ENCODE measurements at regions not wholly inside any gene's neighbourhood (a gene's known extent, or its start where the extent isn't known, plus 50 kb on each side); places are given as distances from the start of the nearest gene placed in this dataset.
"Not testable (repeated sequence)": the region's sequence is repeated elsewhere in the genome, so short reads cannot be mapped to it uniquely, and the experiment has no call there.

DNA sequence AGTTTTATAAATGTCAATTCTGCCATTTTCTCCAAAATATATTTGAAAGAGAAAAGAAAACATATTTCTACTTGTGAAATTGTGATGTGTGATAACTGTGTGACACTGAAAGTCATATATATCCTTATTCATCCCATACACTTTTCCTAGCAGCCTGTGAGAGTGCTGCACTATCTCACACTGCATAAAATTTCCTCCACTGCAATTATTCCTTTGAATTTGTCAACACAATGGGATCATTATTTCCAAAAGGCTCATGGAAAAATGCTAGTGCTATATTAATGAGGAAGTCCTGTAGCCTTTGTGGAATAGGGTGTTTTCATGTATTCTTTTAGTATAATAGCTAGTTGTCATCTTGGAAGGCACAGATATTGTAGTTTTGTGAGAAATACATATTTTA is 504.1 kb downstream of the RPL10L start:
- DNase-seq (ENCODE audit: low spot score) = no peak

DNA sequence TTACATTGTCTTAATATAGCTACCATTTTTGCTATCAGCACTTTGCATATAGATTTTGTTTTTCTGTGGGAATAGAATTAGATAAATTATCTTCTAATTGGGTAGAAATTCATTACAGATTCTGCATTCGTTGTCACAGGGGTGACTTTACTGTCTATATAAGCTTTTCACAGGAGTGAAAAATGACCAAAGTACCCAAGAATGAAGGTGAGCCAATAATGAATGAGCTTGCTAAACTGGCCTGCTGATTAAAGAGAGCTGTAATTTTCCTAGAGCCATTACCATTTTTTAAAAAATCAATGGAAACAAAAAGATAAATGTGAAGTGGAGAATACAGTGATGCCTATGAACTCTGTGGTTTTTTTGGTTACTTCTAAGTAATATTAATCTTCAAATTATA is 504.6 kb downstream of the RPL10L start:
- no peak for DNase-seq (ENCODE audit: low spot score)

DNA sequence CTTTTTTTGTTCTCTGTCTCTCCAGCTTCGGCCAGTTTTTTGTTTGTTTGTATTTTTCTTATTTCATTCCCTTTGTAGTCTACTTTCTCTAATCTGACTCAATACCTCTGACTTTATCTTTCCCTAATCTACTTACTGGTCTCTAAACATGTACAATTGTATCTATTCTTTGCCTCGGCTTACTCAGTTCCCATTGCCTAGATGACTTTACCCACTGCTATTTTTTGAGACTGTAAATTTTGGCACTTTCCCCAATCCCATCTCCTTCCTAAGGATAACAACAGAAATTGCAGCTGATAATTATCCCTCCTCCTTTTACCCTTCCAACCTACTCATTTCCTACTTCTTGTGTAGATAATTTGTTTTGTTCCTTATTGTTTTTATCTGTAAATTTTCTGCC is 511.1 kb downstream of the RPL10L start:
- DNase-seq (ENCODE audit: low spot score) = no peak

DNA sequence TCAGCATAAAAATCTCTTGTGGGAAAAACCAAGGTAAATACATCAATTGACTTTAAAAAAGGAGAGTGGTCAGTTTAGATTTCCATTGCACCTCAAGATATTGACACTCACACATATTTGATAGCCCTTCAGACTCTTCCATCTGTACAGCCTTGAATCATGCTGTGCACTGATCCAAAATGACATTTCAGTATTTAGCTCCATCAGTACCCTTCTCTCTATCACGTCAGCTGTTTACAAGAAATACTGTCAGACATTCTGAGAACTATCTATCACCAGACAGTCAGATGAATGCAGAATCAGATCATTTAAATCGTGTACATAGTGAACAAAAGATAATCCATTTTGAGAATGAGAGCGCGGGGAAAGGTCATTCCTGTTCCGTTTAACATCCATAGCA is 511.9 kb downstream of the RPL10L start:
- DNase-seq (ENCODE audit: low spot score) = no peak

- no peak for DNase-seq (ENCODE audit: low spot score)
These were observed 513.8 kb downstream of the RPL10L start for GRCh38 chr14:46137786-46138185.

DNA sequence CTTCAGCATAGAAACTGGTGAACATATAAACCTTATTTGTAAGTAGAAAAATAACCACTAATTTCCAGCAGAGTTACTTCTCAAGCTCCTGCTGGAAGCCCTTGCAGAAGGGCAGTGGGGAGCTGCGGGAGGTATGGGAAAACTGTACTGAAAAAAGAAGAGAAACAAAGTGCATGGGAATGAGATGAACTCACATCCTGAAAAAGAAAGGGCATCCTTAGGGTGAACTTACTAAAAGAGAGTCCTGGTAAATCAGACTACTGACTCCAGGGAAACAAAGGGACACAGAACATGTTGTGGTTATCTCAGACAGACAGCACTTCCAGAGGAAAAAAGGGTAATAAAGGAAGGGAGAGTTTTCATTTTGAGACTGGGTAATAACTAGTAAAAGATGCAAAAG is 515.1 kb downstream of the RPL10L start:
- no peak for DNase-seq (ENCODE audit: low spot score)

DNA sequence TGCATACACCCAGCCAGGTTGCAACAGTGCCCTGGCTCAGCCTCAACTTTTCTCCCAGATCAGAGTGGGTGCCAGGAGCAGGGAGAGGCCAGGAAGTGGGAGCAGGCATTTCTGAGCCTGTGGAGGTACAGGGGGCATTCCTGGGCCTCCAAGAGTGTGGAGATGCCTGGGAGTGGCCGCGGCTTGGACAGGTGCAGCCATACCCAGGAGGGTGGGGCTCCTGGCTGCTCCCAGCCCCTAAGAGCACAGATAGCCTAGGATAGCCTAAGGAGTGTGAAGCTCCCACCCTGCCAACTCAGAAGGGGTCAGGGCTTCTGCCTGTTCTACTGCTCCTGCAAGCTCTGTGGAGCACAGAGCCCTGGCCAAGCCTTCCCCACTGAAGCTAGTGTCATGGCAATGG is 543.4 kb downstream of the RPL10L start:
- no peak for DNase-seq (ENCODE audit: low spot score)

GRCh38 chr14:46100901-46101300 is 550.7 kb downstream of the RPL10L start:
- DNase-seq (ENCODE audit: low spot score) = not testable (repeated sequence)

DNA sequence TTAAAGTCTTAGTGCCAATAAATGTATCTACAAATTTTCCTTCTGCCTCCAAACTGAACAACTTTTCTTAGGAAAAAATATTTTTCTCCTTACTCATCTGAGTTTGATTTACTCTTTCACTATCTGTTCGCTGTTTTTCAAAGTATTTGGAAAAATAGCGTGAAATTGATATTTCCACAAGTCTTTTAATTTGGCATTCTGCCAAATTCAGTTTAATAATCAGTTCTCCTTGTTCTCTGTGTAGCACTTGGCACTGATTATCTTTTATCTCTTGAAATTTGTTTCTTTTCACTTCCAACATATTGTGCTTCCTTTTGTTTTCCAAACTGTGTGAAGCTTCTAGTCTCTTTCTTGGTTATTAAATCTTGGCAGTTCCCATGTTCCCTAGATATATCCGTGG is 559.8 kb downstream of the RPL10L start:
- no peak for DNase-seq (ENCODE audit: low spot score)

DNA sequence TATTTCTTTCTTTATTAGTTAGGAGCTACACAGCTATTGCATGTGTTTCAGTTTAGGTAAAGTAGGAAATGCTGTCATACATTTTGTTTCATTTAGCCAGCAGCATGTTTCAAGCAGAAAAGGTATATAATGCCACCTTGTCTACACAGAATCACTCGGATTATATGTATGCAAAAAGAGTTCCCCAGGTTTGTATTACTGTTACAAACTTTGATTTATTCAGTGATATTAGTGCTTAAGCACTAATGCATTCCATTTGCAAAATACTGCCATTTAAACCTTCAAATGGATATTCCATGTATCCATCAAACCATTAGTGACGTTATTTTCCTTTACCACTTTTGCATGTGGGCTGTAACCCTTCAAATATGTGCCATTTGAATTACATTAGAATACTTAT is 564.0 kb downstream of the RPL10L start:
- no peak for DNase-seq (ENCODE audit: low spot score)

GRCh38 chr14:46074061-46074460 is 577.5 kb downstream of the RPL10L start:
- no peak for DNase-seq (ENCODE audit: low spot score)

- DNase-seq (ENCODE audit: low spot score) = no peak
These were observed 587.7 kb downstream of the RPL10L start for GRCh38 chr14:46063872-46064271.

GRCh38 chr14:46058964-46059563 is 592.5 kb downstream of the RPL10L start:
- no peak for DNase-seq (ENCODE audit: low spot score)

- no peak for DNase-seq (ENCODE audit: low spot score)
These were observed 593.8 kb downstream of the RPL10L start for GRCh38 chr14:46057799-46058198.

- DNase-seq (ENCODE audit: low spot score) = no peak
These were observed 597.1 kb downstream of the RPL10L start for GRCh38 chr14:46054526-46054925.

GRCh38 chr14:46053221-46053620 is 598.4 kb downstream of the RPL10L start:
- DNase-seq (ENCODE audit: low spot score) = no peak

GRCh38 chr14:46051796-46052195 is 599.8 kb downstream of the RPL10L start:
- DNase-seq (ENCODE audit: low spot score) = no peak

DNA sequence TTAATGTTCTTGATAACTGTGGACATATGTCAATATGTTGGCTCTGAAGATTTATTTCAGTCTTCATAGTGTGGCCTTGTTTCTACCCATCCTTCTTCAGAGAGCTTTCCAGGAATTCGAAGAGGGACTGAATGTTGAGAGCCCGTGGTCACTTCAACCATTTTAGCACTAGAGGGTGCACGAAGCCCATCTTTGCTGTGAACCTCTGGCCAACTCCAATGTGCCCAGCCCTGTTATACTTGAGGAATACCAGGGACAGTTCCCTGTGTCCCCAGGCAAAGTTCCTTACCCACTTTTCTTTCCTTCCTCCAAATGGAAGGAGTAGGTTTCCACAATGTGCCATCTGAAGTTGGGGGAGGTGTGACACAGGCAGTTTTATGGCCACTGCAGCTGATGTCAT is 603.5 kb downstream of the RPL10L start:
- no peak for DNase-seq (ENCODE audit: low spot score)

- DNase-seq (ENCODE audit: low spot score) = no peak
These were observed 615.5 kb downstream of the RPL10L start for GRCh38 chr14:46036099-46036498.

GRCh38 chr14:46034305-46034704 is 617.3 kb downstream of the RPL10L start:
- DNase-seq (ENCODE audit: low spot score) = no peak

DNA sequence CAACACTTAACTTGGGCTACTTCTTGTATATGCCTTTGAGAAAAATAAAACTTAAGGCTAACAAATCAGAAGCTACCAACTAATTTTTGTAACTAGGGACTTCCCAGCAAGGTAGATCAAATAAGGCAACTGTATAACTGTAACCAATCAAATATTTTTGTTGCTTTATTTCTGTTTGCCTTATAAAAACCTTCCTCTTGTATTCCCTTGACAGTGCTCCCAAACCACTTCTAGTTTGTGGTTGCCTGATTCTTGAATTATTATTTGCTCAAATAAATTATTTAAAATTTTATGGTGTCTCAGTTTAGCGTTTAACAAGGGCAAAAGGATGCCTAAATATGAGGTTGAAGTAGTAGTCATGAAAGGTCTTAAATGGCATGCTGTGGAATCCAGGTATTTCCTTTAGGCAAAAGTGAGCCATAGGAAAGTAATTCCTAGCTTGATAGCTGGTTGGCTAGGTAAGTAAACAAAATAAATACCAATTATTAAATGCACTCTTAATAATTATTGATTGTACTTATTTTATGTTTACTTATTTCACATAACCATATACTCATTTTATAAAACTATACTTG is 632.6 kb downstream of the RPL10L start:
- no peak for DNase-seq (ENCODE audit: low spot score)

- no peak for DNase-seq (ENCODE audit: low spot score)
These were observed 643.2 kb downstream of the RPL10L start for GRCh38 chr14:46008348-46008747.

DNA sequence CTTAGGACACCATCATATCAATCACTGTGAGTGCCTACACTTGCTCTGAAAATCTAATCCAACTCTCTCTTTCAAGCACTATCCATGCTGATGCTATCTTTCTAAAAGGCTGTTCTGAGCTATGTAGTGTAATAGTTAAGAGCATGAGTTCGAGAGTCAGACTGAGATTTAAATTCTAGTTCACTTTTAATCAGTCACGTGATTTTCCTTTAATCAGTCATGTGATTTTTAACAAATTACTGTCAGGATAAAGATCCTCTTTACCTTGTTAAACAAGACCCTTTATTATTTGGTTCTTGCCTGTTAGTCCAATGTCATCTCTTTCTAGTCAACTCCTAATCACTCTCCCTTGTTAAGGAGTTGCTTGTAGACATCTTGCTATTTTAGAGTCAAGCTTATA is 653.0 kb downstream of the RPL10L start:
- DNase-seq (ENCODE audit: low spot score) = no peak

GRCh38 chr14:45990252-45990651 is 661.3 kb downstream of the RPL10L start:
- DNase-seq (ENCODE audit: low spot score) = no peak
